RCC 7860 (cell line): ENCODE measurements at regions not wholly inside any gene's neighbourhood (a gene's known extent, or its start where the extent isn't known, plus 50 kb on each side); places are given as distances from the start of the nearest gene placed in this dataset.

Source experiments
- DNase-seq: peaks from one replicate; pipeline ENCODE4 v3.0.0-alpha.2; 2015; ENCODE audit warnings: low spot score
- FAIRE-seq: peaks from 2 replicates; lab custom pipeline; 2012; peaks lifted over from hg19 to GRCh38; lab: Jason Lieb, UNC

- DNase-seq (no peak), FAIRE-seq (no peak)
Observed at GRCh38 chr7:55690-56248, 136.6 kb upstream of the FAM20C start.

GRCh38 chr7:56291-56913, 136.0 kb upstream of the FAM20C start:
- FAIRE-seq (no peak), DNase-seq (no peak)

DNA sequence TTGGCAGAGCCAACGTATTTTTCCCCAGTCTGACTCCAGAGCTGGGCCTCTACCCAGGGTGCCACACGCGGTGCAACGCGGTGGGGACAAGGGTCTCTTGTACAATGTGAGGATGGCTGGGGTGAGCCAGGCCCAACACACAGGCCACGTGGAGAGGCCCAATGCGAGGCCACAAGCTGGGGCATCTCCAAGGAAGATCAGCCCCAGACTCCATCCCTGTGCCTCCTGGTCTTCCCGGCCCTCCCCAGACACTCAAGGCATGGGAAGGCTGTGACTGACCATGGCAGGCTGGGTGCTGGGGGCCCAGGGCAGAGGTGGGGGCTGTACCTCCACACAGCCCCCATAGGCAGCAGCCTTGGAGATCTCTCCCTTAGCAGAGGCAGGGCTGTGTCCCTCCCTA, 135.3 kb upstream of the FAM20C start:
- FAIRE-seq (no peak), DNase-seq (no peak)

GRCh38 chr7:57482-58255, 134.7 kb upstream of the FAM20C start:
- FAIRE-seq: no peak
- DNase-seq: no peak

GRCh38 chr7:58316-58715, 134.1 kb upstream of the FAM20C start:
- DNase-seq (no peak), FAIRE-seq (no peak)

GRCh38 chr7:59079-60016, 133.0 kb upstream of the FAM20C start:
- no peak for FAIRE-seq
- no peak for DNase-seq

GRCh38 chr7:60017-60675, 132.2 kb upstream of the FAM20C start:
- no peak for DNase-seq
- FAIRE-seq: no peak

DNA sequence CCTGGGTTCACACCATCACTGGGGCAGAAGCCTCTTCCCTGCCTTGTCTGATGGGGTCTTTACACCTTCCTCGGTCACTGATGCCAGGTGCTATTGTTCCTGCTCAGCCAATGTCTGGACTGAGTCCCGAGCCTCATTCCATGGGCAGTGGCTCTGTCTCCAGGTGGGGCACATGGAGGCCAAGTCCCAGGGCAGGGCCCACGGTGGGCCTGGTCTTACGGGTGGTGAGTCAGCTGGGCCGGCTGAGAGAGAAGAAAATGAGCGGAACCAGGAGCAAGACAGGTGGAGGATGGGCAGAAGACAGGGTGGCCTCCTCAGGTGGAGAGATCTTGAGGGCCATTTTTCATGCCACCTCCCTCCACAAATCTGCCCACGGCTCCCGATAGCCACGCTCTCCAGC, 131.7 kb upstream of the FAM20C start:
- FAIRE-seq (no peak), DNase-seq (no peak)

- FAIRE-seq: no peak
Observed at GRCh38 chr7:61111-61510, 131.3 kb upstream of the FAM20C start.

GRCh38 chr7:61576-62360, 130.6 kb upstream of the FAM20C start:
- no peak for DNase-seq
- FAIRE-seq: no peak

More at GRCh38 chr7:61111-61510, 131.3 kb upstream of the FAM20C start:
- no peak for DNase-seq

DNA sequence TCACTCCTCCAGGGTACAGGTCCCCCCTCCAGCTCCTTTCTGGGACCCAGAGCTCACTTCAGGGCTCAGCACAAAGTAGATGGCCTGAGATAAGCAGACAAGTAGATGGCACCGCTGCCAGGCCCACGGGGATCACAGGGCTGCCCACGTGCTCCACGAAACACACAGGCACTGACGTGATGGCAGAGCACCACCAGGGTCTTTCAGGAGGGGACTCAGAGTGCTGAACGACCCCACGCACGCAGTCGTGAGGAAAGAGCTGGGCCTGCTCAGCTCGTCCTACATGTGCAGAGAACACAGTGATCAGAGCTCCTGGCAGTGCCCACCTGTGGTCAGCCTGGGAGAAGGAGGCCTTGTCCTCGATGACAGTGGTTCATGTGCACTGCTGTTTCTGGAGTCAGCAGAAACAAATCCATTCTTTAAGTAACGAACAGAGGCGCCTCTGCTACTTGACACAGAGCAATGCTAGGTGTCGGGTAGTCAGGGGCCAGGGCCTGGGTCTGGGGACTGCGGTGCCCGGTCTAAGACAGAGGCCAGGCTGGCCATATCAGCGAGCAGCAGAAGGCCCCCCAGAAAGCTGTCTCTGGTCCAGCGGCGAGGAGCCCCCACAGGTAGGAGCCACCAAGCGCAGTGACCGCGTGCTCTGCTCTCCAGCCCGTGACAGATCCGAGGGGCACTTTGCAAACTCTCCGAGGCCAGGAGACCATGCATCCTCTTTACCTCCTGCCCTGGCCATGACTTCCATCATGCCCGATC, 129.8 kb upstream of the FAM20C start:
- DNase-seq (no peak), FAIRE-seq (no peak)

GRCh38 chr7:63117-63480, 129.3 kb upstream of the FAM20C start:
- DNase-seq (no peak), FAIRE-seq (no peak)

- FAIRE-seq: no peak
- DNase-seq: no peak
Observed at GRCh38 chr7:63521-64021, 128.8 kb upstream of the FAM20C start.

DNA sequence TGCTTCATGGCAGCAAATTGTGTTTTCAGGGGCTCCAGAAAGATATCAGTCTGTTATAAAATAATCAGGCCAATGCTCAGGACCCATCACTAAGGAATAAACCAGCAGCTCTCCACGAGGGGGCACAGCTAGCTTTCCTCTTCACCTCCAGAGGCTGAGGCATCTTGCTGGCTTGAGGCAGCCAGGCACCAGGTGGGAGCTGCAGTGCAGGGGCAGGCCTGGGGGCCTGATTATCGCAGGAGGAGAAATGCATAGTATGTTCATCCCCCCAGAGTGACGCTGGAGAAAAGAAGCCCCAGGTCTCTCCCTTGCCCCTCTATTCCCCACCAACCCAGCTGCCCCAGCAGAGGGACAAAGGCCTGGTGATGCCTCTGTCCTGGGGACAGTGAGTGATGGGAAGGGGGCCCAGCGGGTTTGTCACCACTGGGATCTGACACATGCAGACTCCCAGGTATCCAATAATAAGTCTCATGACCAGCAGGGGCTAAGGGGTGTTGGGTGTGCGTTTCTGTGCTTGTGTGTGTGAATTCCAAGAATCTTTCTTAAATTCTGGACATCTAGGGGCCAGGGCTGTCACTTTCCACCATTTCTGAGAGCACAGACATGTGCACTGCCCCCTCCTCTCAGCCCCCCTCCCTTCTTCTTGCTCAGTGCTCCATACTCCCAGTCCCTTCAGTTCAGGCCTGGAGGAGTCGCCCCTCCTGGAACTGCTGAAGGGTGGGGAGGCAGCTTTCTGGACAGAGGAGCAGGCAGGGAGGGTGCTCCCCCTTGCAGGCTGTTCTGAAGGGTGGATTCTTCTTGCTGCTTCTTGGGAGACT, 128.1 kb upstream of the FAM20C start:
- FAIRE-seq (no peak), DNase-seq (peak; percentile 35)

GRCh38 chr7:64916-65341, 127.4 kb upstream of the FAM20C start:
- DNase-seq (peak; percentile 14), FAIRE-seq (no peak)

DNA sequence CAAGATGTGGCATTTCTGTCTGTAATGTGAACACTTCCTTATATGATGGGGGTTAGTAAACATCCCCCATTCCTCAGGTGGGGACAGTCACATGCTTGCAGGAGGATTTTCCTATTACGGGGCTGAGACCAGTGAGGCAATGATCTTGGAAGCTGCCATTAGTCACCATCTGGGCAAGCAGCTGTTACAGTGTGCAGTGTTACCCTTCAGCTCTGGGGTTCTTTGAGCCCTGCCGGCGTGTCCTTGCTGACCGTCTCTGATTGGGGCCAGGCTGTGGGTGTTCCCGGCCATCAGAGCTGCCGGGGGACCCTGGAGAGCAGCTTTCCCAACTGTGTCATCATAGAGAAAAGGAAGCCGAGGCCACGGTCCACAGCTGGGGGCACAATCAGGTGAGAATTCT, 126.8 kb upstream of the FAM20C start:
- FAIRE-seq: no peak
- peak; percentile 31 for DNase-seq

- DNase-seq: no peak
- FAIRE-seq: no peak
Observed at GRCh38 chr7:66296-66695, 126.1 kb upstream of the FAM20C start.

- FAIRE-seq (no peak), DNase-seq (no peak)
Observed at GRCh38 chr7:66741-67140, 125.6 kb upstream of the FAM20C start.
